Stimulated activated CD4-positive, alpha-beta T cell treated with anti-CD3 and anti-CD28 coated beads, Interleukin-15, amount 100 ng/mL, for 24 hours (primary cell): ENCODE measurements at regions not wholly inside any gene's neighbourhood (a gene's known extent, or its start where the extent isn't known, plus 50 kb on each side); places are given as distances from the start of the nearest gene placed in this dataset.
"Not testable (repeated sequence)": the region's sequence is repeated elsewhere in the genome, so short reads cannot be mapped to it uniquely, and the experiment has no call there.

Experiments used
- DNase-seq: peaks from one replicate; pipeline ENCODE4 v3.0.0-alpha.2; 2020

- DNase-seq, result no peak
Observed at GRCh38 chr6:115873901-115874300, 186.8 kb downstream of the FRK start.

- no peak for DNase-seq
Observed at GRCh38 chr6:115870464-115870863, 190.2 kb downstream of the FRK start.

DNA sequence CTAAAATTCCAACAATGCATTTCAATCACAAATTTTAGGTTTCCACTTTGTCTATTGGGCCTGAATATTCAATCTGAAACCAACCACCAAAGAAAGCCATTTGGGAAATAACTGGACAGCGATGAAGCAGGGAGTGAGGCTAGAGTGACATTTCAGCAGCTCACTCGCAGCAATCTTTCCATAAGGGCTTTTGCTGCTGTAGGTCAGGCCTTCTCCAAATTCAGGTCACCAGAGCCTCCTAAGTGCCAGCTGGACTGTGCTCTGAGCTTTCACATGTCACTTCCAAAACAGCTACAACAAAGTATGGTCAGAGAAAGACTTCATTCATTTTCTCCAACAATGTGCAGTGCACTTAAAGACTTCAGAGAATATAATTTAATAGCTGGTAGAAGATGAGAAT is 194.8 kb downstream of the FRK start:
- no peak for DNase-seq

- DNase-seq, result no peak
Observed at GRCh38 chr6:115863211-115863610, 197.5 kb downstream of the FRK start.

- not testable (repeated sequence) for DNase-seq
Observed at GRCh38 chr6:115861658-115862057, 199.0 kb downstream of the FRK start.

DNA sequence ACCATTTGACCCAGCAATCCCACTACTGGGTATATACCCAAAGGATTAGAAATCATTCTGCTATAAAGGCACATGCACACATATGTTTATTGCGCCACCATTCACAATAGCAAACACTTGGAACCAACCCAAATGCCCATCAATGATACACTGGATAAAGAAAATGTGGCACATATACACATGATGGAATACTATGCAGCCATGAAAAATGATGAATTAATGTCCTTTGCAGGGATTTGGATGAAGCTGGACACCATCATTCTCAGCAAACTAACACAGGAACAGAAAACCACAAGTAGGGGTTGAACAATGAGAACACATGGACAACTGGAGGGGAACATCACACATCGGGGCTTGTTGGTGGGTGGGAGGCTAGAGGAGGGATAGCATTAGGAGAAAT is 201.1 kb downstream of the FRK start:
- not testable (repeated sequence) for DNase-seq

DNA sequence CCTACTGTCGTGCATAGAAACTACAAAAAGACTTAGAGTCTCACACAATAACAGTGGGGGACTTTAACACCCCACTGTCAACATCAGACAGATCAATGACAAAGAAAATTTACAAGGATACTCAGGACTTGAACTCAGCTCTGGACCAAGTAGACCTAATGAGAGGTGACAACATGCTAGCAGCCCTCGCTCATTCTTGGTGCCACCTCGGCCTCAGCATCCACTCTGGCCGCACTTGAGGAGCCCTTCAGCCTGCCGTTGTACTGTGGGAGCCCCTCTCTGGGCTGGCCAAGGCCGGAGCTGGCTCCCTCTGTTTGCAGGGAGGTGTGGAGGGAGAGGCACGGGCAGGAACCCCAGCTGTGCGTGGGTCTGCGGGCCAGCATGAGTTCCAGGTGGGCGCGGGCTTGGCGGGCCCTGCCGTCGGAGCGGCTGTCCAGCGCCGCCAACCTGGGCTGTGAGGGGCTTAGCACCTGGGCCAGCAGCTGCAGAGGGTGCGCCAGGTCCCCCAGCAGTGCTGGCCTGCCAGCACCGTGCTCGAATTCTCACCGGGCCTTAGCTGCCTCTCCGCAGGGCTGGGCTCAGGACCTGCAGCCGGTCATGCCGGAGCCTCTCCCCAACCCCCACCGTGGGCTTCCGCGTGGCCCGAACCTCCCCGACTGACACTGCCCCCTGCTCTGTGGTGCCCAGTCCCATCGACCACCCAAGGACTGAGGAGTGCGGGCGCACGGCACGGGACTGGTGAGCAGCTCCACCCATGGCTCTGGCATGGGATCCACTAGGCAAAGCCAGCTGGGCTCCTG is 205.6 kb downstream of the FRK start:
- DNase-seq, result no peak

DNA sequence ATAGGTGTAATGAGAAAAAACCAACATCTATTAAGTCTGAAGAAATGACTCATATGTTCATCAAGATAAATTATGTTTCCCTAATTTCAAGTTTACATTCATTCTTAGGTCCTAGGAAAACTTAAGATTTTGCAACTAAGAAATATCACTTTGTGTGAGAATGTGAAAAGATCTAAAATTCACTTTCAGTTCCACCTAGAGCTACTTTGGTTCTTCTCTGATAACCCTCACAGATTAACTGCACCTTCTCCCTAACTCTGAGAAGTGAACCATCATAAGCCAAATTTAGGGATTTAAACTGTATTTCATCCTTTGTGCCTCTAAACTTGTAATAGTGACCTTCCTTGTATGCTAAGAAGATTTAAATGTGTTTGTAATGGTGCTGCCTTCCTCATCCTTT is 213.0 kb downstream of the FRK start:
- no peak for DNase-seq

DNA sequence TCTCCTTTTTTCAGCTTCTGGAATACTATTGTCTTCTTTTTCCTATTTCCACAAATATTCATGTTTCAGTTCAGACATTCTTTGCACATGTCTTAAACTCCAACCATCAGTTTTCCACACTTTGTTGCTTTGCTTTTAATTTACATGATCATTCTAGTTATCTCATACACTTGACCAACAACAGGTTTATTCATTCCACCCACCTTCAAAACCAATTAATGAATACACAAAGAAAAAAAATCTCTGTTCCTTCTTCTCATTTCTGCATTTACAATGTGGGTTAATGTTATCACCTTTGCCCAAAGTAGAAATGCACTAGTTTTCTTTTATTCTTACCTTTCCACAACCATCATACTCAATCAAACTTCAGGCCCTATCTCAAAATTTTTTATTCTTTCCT is 216.7 kb downstream of the FRK start:
- no peak for DNase-seq

GRCh38 chr6:115842338-115842737 is 218.4 kb downstream of the FRK start:
- no peak for DNase-seq

GRCh38 chr6:115839583-115840181 is 221.0 kb downstream of the FRK start:
- DNase-seq, result no peak

GRCh38 chr6:115838763-115839401 is 221.8 kb downstream of the FRK start:
- DNase-seq, result peak; percentile 5

GRCh38 chr6:115838216-115838615 is 222.5 kb downstream of the FRK start:
- no peak for DNase-seq

- not testable (repeated sequence) for DNase-seq
Observed at GRCh38 chr6:115836374-115836773, 224.3 kb downstream of the FRK start.

DNA sequence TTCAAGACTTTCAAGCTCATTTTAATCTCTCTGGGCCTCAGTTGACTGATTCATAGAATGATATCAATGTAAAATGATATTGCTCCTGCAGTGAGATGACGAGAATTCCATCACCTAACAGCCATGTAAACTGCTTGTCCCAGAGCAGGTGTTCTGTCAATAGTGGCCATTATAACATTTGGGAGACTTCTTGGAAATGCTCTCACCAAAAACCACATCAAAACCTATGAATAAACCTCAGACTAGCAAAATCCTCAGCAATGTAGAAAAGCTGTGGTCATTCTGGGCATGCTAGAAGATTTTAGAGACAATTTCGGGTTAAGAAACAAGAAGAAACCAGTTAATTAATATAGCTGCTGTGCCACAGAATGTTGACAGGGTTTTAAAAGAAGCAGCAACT is 225.4 kb downstream of the FRK start:
- DNase-seq, result no peak

DNA sequence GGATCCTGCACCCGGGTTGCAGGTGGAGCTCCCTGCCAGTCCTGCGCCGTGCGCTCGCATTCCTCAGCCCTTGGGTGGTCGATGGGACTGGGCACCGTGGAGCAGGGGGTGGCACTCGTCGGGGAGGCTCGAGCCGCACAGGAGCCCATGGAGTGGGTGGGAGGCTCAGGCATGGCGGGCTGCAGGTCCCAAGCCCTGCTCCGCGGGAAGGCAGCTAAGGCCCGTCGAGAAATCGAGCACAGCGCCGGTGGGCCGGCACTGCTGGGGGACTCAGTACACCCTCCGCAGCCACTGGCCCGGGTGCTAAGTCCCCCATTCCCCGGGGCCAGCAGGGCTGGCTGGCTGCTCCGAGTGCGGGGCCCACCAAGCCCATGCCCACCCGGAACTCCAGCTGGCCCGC is 226.1 kb downstream of the FRK start:
- DNase-seq, result not testable (repeated sequence)

DNA sequence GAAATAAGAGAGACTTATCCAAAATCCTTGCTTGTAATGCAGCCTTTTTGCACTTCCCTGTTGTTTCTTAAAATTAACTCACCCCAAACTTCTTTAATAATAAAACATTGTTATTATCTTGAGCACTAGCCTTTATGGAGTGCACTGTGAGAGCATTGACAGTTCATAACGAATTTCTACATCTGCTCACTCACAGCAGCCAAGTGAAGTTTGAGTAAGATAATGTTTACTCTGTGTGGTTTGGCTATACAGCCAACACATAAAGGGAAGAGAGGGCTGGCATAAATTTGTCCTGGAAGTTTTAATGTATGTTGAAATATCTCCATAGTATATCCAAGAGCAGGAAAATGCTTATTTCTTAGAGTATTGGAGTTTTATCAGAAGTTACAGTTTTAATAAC is 227.9 kb downstream of the FRK start:
- DNase-seq, result no peak

DNA sequence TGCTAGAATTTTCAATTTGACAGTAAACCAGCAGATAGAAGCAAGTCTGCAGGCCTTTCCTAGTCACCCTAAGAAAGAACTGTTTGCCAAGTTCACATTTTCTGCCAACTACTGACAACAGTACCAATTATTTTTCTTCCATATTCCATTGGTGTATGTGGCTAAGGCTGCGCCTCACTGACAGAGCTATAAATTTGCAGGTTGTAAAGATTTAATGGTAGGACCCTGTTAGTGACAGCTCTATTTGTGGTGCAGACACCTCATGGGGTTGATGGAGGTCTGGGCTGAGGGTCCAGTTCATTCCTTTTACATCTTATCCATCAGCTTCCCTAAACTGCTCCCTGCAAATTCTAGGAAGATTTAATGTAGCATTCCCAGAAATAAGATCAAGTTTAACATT is 228.5 kb downstream of the FRK start:
- DNase-seq, result no peak

- no peak for DNase-seq
Observed at GRCh38 chr6:115830895-115831294, 229.8 kb downstream of the FRK start.

GRCh38 chr6:115821798-115822197 is 238.9 kb downstream of the FRK start:
- no peak for DNase-seq

DNA sequence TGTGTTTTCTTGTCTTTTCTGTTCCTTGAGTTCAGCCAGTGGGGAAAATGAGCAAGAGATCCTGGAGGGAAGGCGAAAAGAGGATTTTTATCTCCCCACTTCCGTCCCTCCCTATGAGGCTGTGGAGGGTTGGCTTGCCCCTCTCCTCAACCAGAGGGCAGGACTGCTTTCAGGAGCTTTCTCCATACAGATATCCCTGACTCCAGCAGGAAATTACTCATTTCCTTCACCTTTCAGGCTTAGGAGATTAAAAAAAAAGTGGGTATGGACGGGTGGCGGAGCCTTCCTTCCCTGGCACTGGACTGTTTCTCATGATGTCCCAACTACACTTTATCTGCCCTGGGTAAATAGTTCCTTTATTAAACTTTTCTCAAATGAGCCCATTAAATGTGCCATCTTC is 241.2 kb downstream of the FRK start:
- no peak for DNase-seq

GRCh38 chr6:115817161-115817560 is 243.5 kb downstream of the FRK start:
- DNase-seq, result no peak

DNA sequence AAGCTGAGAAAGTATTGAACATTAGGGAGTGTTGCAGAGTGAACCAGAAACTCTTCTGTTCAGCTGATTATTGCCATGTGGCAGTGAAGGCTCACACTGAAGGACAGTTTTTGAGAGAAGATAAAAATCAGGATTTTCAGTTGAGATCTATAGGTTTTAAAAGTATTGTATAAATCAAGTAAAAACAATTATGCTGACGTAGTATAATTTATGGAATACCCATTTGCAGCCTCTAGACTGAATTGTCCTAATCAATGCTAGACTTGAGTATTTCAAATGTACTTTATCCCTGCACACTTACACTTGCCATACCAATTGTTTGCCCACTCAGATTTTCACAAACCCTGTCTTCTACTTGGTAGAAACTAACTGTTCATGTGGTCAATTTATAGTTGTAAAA is 245.8 kb downstream of the FRK start:
- no peak for DNase-seq

- no peak for DNase-seq
Observed at GRCh38 chr6:115811541-115811940, 249.2 kb downstream of the FRK start.
